ENCODE measurements at regions not wholly inside any gene's neighbourhood (a gene's known extent, or its start where the extent isn't known, plus 50 kb on each side); places are given as distances from the start of the nearest gene placed in this dataset.
"Not testable (repeated sequence)": the region's sequence is repeated elsewhere in the genome, so short reads cannot be mapped to it uniquely, and the experiment has no call there.

- no peak for DNase-seq (ENCODE audit: low read depth in 2 of 2)
Measured at GRCh38 chr16:80123189-80123588, 417.6 kb upstream of the DYNLRB2 start.

DNA sequence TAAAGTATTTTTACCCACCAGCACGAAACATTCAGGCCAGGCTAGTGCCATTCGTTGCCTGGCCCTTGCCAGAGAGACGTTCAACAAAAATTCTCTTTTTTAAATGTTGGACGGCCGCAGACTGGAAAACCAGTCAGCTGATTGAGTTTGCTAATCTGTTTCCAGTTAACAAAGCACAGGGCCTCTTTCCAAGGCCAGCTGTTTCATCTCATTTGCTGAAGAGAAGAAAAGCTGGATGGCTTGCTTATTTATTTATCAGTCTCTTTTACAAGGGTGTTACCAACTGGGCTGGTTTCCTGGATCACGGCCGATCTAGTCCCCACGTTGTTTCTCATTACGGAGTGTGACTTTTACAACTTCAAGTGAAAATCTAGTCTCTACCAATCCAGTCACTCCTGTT lies 418.7 kb upstream of the DYNLRB2 start:
- no peak for DNase-seq (ENCODE audit: low read depth in 2 of 2)

- no peak for DNase-seq (ENCODE audit: low read depth in 2 of 2)
Measured at GRCh38 chr16:80121522-80121909, 419.3 kb upstream of the DYNLRB2 start.

DNA sequence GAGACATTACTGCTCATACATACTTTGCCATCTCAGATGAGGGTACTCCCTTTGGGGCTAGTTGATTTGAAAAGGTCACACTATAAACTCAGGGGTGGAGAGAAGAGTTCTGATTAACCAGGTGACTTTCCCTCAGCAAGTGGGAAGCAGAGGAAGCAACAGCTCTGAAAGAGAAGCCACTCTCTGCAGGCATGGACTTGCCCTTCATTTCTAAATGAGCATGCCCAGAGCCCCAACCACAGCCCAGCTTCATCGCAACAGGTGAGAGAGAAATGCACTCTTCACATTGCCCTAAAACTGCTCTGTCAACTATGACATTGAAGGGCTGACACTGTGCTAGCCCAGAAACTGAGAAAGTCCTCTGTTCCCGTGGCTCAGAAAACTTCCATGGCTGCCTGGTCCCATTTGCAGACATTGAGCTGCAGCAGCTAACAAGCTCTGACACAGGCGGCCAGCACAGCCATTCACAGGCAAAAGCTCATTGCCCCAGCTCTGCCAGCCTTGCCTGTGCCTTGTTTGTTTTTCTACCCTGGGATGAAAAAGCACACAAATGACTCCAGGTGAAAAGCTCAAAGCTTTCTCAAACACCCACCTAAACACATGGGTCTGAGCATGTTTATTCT lies 419.8 kb upstream of the DYNLRB2 start:
- DNase-seq (ENCODE audit: low read depth in 2 of 2): no peak

DNA sequence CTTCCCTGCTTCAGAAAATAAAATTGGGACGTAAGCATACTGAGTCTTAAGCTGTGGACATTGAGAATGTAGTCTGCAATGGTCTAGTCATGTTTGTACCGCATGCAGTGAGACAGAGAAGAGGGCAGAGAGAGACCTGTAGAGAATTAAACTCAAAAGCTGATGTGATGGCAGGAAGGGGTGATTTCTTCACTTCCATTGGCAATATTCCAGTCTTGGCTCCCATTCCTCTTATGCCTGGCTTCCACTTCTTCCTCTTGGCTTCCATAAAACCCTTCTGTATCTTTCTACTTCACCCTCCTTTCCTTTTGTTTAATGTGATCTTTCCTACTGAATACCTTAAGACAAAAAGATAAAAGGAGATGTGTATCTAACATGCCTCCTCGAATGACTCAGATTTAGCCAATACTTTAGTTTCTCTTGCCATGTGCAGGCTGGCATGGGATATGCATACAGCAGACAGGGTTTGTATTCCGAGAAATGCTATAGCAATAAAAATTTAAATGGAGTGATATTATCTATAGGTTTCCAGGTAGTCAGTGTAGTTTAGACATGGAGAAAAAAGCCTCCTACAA lies 423.1 kb upstream of the DYNLRB2 start:
- DNase-seq (ENCODE audit: low read depth in 2 of 2): no peak

GRCh38 chr16:80116711-80117110 lies 424.1 kb upstream of the DYNLRB2 start:
- no peak for DNase-seq (ENCODE audit: low read depth in 2 of 2)

DNA sequence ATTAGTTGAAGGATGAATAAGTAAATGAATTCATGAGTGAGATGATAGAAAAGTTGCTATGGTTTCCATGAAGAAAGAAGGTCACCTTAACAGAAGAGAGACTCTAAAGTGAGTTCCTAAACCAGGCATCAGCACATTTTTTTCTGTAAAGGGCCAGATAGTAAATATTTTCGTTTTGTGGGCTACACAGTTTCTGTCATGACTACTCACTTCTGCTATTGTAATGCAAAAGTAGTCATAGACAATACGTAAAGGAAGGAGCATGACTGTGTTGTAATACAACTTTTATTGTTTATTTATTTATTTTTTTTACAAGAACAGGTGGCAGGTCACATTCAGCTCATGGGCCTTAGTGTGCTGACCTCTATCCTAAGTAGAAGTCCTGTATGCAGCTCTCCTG lies 426.1 kb upstream of the DYNLRB2 start:
- no peak for DNase-seq (ENCODE audit: low read depth in 2 of 2)

DNA sequence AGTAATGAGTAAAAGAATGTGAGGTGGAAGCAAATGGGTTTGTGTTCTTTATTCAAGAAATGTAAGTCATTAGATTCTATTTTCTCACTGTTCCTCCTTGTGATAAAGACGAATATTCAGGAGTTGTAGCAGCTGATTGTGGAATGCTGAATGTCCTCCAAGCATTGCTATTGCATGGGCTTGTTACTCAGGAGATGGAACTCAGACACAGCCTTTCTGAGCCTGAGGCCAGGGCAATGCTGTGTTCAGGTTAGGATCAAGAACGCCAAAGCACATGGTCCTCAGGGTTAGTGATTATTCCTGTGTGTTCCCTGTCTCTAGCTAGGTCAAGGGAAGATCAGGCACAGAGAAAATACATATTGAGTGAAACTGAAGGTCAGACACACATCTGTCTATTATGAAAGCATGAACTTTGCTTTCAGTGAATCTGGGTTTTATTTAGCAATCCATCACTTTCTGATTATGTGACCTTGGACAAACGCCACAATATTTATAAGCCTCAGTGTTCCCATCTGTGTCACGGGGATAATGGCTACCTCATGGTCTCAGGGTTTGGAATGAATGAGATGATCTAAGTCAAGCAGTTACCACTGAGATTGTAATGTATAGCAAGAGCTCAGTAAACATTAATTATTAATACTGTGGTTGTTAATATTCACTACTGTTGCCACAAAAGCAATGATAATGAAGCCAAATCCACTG lies 426.8 kb upstream of the DYNLRB2 start:
- no peak for DNase-seq (ENCODE audit: low read depth in 2 of 2)

- no peak for DNase-seq (ENCODE audit: low read depth in 2 of 2)
Measured at GRCh38 chr16:80109581-80109980, 431.2 kb upstream of the DYNLRB2 start.

GRCh38 chr16:80107900-80108299 lies 432.9 kb upstream of the DYNLRB2 start:
- DNase-seq (ENCODE audit: low read depth in 2 of 2): no peak

DNA sequence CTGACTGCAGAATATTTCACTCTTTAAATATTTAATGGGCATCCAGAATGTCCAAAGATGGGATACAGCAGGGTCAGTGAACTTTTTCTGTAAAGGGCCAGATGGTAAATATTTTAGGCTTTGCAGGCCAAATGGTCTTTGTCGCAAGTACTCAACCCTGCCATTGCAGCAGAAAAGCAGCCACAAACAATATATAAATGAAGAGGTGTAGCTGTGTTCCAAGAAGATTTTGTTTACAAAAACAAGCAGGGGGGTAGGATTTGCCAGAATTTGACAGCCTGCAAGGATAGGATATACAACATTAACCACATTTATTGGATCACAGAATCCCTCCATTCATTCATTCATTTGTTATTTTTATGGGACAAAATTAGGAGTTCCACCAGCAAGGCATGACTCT lies 435.0 kb upstream of the DYNLRB2 start:
- DNase-seq (ENCODE audit: low read depth in 2 of 2): no peak

- no peak for DNase-seq (ENCODE audit: low read depth in 2 of 2)
Measured at GRCh38 chr16:80105160-80105559, 435.6 kb upstream of the DYNLRB2 start.

- no peak for DNase-seq (ENCODE audit: low read depth in 2 of 2)
Measured at GRCh38 chr16:80104401-80104800, 436.4 kb upstream of the DYNLRB2 start.

DNA sequence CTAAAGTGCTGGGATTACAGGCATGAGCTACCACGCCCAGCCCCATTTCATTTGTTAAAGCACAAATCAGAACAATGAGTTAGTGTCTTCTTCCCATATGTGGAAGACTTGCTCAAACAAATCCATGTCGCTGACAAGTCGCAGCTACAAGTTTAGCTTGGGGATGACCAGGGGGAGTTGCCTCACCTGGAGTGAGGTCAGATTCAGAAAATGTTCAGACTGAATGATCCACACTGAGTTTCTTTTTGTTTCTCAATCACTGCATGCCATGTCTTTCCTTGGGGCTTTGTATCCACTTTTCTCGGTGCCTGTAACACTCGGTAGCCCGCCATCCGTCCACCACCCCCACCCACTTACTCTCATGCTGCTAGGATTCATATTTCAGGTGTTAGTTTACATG lies 437.3 kb upstream of the DYNLRB2 start:
- no peak for DNase-seq (ENCODE audit: low read depth in 2 of 2)

DNA sequence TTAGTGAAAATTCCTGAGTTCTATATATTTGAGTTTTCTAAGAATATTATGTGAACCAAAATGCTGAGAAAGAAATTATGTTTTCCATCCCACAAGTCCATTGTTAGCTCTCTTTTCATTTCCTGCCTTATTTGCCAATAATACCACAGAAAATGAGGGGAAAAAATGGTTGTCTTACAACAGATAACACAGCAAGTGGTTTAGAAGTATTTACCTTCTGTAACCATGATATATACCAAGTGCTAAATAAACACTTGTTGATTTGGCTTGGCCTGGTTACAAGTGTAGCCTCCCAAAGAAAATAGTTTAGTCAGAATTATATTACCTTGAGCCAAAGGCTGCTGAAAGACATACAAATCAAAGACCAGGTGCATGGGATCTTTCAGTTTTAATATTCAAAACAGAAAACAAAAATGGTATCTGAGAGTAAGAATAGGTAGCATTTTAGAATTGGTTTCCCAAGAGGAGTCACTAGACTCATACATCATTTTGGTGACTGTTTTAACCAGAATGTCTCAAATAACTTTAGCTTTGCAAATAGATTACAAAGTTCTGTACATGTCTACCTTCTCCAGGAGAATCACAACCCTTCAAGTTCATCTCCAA lies 439.8 kb upstream of the DYNLRB2 start:
- no peak for DNase-seq (ENCODE audit: low read depth in 2 of 2)

- DNase-seq (ENCODE audit: low read depth in 2 of 2): no peak
Measured at GRCh38 chr16:80100186-80100585, 440.6 kb upstream of the DYNLRB2 start.

- no peak for DNase-seq (ENCODE audit: low read depth in 2 of 2)
Measured at GRCh38 chr16:80097098-80097497, 443.7 kb upstream of the DYNLRB2 start.

- DNase-seq (ENCODE audit: low read depth in 2 of 2): no peak
Measured at GRCh38 chr16:80092681-80093080, 448.1 kb upstream of the DYNLRB2 start.

GRCh38 chr16:80091453-80091852 lies 449.3 kb upstream of the DYNLRB2 start:
- not testable (repeated sequence) for DNase-seq (ENCODE audit: low read depth in 2 of 2)

- DNase-seq (ENCODE audit: low read depth in 2 of 2): no peak
Measured at GRCh38 chr16:80085606-80086005, 455.2 kb upstream of the DYNLRB2 start.

DNA sequence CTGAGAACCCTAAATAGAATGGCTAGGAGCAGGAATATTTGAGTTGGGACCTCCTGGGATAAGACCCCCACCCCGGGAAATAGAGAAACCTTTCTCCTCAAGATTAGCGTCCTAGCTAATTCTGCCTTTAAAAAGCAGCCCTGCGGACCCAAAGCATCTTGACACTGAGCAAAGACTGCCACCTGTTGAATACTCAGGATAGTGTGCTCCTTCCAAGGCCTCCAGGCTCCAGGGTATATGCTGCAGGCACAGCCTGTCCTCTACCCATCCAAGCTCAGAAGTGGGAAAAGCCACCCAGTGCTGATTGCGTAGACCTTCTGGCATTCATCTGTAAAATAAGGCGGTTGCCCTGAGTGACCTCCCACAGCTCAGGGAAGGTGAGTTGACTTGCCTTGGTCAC lies 456.2 kb upstream of the DYNLRB2 start:
- DNase-seq (ENCODE audit: low read depth in 2 of 2): no peak

DNA sequence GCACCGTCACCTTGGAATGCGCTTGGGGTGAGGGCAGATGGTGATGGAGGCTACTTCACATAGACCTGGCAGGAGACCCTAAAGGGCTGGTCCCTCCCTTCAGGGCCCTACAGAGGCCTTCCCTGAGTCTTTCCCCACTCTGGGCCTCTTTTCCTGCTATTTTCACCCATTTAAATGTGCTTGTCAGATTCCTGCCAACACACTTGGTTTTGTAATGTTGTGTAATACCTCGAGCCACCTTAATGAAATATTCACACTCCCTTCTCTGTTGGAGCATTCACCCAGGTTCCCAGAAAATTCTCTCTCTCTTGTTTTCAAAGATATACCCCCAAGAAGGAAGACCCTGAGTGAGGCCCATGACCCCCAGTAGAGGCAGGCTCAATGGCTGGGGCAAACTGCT lies 456.6 kb upstream of the DYNLRB2 start:
- no peak for DNase-seq (ENCODE audit: low read depth in 2 of 2)

- DNase-seq (ENCODE audit: low read depth in 2 of 2): no peak
Measured at GRCh38 chr16:80082906-80083305, 457.9 kb upstream of the DYNLRB2 start.
